ENCODE measurements at regions not wholly inside any gene's neighbourhood (a gene's known extent, or its start where the extent isn't known, plus 50 kb on each side); places are given as distances from the start of the nearest gene placed in this dataset.

DNA sequence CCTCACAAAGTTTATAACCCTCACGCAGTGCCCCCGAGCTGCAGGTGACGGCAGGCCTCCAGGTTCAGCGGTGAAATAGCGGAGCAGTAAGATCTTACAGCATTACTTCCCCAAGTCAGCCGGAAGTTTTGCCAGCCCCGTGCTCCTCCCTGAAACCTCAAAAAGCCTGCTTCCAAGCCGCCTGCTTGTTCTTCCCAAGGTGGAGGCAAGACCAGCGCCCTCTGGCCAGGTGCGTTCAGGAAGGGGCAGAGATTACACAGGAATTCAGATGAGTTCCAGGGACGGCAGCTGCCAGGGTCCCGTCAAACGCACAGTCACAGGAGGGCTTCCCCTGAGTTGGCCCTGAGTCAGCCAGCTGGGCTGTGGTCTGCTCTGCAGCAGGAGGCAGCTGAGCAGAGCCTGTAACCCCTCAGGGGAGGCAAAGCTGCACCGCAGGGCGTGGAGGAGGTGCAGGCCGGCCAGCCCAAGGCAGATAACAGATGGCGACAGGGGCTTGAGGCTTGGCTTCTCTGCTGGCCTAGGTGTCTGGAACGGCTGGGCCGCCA, 124.1 kb upstream of the RPS6KA2 start:
- DNase-seq (ENCODE audit: low read depth): no peak

DNA sequence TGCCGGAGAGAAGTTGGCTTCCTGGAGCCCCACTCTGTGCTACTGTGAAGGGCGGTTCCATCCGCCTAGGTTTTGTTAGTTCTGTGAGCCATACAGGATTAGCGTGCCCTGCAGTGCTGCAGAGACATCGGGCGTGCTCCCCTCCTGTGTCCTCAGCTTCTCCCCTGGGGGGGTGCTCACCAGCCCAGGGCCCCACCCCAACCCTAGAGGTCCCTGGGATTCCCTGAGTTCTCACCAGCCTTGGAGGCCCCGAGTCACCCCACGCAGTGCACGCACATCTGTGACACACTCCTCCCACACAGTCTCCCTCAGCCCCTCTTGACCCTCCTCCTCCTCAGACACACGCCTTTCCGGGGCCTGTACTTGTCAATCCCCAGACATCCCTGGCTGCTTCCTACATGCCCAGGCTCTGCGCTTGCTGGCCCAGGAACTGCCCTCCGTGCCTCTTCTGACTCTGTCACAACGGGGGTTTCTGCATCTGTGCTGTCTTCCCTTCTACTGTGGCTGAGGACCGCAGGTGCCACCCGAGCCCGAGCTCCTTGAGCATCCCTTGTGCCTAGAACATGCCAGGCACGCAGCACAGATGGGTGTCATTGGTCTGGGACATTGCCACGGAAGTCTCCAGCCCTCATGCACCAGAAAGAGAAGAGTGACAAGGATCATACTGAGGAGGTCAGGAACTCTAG, 123.2 kb upstream of the RPS6KA2 start:
- no peak for DNase-seq (ENCODE audit: low read depth)

DNA sequence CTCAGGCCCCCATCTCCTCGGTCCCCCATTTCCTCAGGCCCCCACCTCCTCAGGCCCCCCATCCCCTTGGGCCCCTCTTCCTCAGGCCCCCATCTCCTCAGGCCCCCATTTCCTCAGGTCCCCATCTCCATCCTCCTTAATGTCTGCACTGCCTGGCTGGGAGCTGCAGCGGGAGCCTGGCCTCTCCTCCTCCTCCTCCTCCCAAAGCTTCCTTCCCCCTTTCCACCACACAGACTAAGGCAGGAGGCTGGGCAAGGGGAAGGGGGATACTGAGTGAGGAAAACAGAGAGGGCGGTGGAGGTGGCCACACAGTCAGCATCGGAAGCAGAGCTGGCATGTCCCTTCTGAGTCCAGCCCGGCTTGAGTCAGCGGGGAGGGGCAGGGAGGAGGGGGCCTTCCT, 122.6 kb upstream of the RPS6KA2 start:
- no peak for DNase-seq (ENCODE audit: low read depth)

DNA sequence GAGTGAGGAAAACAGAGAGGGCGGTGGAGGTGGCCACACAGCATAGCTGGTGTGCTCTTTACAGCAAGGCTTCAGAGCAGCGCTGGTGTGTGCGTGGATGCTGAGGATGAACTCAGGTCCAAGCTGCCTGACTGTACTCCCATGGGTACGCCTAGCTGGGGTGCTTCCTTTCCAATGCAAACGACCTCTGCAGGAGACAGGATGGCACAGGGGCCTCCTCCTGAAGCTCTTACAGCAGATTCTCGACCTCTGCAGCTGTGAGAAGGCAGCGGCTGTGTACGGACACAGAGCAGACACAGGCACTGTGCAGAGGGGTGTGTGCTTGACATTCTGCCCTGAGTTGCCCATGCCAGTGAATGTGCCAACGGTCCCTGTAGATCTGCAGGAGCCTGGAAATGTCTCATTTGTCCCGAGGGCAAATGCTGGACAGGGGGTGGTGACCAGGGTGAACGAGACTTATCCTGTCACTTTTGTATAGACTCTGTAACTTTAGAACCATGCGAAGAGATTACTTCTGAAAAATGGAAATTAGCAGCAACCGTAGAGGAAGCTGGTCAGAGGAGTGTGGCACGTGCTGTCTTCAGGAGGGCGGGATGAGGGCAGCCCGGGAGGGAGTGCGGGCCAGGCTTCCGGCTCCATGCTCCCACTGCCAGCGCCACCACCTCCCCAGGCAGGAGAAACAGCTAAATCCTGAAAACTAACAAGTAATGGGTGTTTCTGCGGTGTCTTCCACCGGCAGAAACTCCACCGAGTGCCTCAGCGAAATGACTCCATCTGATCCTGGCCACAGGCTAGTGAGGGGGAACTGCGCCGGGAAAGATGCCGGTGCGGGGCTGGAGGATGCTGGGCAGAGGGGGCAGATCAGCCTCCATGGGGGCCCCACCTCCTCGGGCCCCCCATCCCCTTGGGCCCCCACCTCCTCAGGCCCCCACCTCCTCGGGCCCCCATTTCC, 120.9 kb upstream of the RPS6KA2 start:
- no peak for DNase-seq (ENCODE audit: low read depth)

DNA sequence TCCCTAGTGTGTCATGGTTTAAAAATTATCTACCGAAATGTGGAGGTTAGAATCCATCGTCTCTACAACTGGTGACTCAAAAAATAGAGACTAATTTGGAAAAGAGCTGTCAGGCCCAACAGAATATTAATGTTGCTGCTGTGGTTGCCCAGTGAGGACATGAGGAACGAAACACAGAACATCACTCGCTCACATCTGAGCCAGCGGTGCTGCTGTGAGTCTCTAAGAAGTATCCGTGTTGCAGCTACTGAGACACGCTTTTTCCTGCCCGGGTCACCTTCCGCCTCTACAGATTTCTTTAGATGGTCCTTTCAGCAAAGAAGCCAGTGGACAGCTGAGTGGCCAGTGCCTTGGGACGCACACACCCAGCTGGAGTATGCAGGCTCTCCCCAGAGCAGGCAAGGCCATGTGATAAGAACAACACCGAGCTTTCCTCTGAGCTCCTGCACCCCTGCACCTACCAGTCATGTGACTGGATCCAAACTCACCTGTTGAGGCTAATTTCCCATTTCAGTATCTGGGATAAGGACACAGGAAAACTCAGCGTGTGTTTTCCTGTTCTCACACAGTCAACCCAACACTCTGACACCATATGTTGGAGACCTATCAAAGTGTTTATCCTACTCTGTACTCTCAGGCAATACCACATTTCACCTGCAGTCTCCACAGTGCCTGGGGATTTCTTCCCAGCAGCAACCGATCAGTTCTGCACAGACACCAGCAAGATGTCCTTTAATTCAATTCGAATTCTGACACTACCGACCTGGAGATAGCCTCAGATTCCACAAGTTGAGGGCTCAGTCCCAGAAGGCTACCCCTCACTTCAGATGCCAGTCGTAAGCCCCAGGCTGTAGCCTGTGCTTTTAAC, 119.0 kb upstream of the RPS6KA2 start:
- DNase-seq (ENCODE audit: low read depth): no peak

DNA sequence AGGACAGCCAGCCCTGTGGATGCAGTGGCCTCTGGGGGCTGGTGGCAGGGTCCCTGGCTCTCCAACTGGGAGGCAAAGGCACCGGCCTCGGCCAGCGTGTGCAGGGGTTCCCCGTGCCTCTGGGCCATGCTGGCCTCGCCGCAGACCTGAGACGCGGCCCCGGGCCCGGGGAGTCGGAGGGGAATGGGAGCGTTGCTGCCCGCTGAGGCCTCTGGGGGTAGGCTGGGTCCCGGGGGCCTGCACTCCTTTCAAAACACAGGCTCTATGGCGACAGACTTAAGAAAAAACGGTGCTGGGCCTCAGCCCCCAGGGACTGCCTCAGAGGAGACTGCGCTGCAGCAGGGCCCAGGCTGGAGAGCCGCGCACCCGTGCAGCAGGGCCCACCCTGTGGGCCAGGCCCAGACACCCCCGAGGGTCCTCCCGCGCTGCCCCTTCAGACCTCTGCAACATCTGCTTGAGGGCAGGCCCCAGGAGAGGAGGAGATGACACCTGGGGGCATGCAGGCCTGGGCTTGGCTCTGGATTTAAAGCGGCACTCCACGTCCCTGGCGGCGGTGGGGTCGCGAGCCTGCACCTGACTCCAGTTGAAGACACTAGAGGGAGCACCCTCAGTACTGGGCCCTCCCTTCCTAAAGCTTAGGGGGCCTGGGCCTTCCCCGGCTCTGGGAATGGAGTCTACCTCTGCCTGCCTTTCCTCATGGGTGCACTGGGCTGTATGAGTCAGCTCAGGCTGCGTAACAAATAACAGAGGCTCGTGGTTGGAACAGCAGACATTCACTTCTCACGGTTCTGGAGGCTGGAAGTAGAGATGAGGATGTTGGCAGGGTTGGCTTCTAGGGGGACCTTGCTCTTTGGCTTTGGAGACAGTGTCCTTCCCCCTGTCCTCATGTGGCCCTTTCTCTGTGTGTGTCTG, 117.4 kb upstream of the RPS6KA2 start:
- DNase-seq (ENCODE audit: low read depth): no peak

DNA sequence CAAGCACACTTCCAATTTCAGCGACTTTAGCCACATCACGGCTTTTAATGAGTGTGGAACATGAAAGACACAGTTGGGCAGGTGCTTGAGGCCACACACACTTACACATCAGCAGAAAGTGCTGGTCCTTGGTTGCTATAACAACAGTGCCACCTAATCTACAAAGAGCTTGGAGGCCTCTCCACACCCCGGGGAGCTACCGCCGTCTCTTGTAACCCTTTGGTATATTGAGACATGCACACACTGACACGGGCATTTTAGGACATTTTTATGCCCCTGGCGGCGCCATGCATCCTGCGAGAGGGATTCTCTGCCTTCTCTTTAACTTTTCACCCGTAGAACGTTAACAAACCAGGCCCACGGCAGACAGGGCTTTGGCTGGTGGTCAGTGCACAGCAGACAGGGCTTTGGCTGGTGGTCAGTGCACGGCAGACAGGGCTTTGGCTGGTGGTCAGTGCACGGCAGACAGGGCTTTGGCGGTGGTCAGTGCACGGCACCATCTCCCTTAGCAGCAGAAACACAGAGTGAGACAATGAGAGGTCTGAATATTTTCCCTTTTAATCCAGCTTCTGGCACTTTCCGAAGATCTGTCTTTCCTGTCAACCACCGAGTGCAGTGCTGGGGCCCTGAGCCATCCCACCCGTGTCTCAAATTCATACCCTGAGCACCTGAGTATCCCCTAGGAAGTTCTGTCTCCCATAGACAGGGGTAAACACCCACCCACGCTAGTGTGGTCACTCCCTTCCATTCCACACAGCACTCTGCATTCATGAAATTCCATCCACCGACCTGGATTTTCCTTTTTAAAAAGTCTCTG, 116.6 kb upstream of the RPS6KA2 start:
- no peak for DNase-seq (ENCODE audit: low read depth)

DNA sequence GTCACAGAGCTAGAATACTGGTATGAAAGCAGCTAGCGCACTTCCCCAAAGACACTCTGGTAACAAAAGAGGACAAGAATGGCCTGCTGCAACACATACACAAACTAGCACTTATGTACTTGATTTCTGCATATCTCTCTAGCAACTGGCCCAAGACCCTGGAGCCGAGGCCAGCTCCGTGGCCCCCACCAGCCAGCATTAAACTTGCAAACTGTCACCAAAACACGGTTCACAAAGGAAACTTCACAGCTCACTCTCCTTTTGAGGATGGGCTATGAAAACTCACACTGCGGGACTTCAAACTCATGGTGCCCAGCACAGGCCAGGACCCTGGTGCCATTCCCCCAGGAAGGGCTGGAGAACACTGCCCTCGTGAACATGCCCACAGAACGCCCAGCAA, 115.9 kb upstream of the RPS6KA2 start:
- DNase-seq (ENCODE audit: low read depth): no peak

DNA sequence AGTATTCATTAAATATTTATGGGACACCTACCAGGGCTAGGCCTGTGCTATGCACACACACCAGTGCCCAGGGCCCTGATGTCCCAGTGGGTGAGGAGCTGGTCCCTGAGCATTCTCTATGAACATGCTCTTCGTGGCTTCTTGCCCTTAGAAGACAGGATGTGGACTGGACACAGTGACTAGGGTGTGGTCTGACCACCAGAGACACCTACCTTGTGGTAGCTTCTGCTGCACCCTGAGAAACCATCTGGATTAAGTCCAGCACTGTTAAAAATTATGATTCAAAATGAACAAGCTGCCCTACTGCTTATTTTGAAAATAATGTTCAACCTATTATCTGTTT, 112.9 kb upstream of the RPS6KA2 start:
- DNase-seq (ENCODE audit: low read depth): no peak

DNA sequence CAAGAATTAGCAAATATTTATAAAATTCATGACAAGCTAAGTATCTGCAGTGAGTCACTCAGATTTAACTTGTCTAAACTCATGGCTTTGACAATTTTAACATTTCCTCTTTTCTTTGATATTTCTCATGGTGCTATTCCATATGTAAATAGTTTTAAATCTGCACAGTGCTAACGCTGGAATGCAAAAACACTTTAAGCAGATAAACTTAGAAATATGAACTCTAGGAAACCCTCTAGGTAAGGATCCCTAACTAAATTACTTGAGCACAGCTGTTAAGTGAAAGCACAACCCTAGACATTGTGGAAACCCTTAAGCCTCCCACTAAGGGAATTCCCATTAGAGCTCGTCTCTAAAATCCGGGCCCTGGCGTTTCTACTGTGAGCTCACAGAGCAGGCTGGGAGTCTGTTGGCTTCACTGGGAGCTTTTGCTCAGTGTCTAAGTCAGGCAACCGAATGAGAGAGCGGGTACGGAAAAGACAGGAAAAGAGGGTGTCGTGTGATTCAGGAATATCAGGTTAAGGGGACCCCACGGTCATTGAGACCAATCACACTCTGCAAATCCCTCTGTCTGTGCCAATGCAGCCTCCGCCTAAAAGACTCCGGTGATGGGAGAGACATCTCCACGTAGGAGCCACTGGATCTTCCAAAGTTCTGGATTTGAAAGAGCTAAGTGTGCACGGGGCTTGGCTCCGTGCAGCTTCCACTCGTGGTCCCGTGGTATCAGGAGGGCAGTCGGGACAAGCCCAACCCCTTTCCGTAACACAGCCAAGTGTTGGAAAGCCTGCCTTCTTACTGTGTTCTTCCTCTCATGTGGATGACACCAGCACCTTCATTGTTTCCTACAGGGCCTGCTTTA, 112.3 kb upstream of the RPS6KA2 start:
- no peak for DNase-seq (ENCODE audit: low read depth)

DNA sequence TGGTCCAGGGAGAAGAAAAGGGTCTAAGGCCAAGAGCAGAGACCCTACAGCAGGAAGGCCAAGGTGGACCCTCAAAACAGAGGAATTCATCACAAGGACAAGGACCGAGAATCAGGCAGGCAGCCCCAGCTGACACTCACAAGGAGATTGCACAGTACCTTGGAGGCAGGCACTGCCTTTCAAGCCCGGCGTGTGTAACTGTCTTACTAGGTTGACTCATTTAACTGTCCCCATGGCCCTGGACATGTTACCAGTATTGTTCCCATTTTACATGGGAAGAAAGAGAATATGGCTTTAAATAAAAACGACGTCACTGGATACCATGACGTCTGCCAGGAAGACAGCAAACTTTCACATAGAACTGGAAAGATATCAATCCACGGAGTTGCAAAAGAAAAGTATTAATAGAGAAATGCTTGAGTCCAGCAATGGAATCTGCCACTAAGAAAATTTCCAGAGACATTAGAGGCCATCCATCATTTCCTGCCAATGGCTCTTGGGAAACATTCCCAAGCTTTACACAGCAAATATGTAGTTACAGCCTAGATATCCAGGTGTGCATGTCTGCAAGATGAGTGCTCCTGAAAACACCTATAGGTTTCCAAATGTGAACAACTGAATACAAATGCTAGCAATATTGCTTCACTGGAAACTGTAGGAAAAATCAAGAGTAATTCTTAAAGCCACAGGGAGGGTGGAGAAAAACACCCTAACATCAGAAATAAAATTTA, 111.5 kb upstream of the RPS6KA2 start:
- DNase-seq (ENCODE audit: low read depth): no peak

DNA sequence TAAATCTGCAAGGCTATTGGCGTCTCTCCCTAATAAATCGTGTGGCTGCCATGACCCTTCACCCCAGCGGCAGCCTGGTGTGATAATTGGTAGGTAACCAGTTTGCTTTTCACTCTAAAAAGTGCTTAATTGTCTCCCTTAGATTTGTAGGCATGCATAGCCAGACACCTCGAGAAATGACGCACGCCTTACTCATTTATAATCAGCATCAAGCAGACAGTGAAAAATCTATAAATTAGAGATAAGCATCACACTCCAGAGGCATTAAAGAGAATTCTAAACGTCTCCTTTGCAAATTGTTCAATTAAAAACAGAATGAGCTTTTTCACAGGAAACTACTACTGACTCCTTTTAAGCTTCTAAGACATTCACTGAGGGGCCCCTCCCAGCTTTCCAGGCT, 110.2 kb upstream of the RPS6KA2 start:
- DNase-seq (ENCODE audit: low read depth): no peak

DNA sequence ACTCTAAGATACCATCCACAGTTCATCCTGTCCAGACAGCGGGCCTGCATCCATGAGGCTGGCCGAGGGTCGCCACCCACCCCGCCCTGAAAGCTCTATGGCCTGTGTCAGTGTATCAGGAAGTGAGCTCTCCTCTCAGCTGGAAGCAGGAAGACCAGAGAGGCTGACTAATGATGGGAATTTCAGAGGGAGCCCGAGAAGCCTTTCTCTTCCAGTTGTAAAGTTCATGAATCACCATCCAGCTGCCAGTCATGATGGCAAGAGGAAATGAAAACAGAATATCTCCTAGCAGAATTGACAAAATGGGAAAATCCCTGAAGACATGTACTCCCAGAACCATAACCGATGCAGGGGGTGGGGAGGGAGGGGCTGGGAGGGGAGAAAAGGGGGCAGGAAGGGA, 109.6 kb upstream of the RPS6KA2 start:
- DNase-seq (ENCODE audit: low read depth): no peak

DNA sequence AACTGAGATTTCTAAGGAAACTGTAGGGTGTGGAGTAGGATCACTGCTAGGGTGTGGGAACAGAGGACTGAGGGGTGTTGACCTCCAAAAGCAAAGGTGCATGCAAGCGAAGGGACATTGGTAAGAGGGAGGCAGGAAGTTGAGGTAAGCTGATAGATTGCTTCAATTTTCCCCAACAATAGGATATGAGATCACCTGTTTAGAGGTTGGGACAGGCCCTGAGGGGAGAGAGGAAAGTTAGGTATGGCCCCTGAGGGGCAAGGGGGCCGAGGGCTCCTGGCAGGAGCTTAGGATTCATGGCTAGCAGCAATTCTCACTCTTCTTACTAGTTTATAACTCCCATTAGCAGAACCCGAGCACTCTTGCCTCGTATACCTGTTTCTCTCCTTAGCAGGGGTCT, 106.8 kb upstream of the RPS6KA2 start:
- no peak for DNase-seq (ENCODE audit: low read depth)

DNA sequence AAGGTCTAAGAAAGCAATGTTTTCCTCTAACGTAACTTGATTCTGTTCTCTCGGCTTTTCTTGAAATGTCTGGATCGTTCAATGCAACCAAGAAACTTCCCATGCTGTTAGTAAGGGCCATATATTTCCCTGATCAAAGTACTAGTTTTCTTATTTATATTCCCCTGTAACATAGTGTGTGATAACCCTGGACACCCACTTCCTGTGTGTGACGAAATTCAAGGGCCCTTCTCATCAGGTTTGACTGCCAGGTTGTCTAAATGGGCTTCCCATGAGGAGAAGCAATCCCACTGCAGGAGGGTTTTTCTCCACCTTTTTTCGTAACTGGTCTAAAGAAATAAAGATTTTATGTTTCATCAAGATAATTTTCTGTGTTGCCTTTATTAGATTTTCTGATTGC, 102.6 kb upstream of the RPS6KA2 start:
- no peak for DNase-seq (ENCODE audit: low read depth)

DNA sequence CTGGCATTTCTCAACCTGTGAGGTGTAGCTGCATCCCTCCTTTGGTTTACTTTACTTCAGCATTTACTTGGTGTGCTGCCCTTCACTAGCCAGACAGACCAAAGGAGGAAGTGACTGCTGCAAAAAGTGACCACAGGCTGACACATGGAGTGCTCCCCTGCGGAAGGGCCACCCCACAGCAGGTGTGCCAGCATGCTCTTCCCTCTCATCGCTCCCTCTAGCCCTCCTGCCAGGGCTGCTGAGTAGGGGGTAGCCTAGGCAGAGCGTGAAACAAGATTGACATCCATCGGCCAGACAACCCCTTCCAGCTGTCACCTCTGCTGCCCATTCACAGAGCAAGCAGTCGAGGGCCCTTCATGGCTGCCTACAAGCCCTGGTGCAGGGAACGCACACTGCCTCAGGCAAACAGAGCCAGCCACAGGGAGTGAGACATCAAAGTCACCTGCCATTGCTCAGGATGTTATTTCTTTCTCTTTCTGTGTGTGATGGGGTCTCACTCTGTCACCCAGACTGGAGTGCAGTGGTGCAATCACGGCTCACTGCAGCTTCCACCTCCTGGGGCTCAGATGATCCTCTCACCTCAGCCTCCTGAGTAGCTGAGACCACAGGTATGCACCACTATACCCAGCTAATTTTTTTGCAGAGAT, 102.0 kb upstream of the RPS6KA2 start:
- DNase-seq (ENCODE audit: low read depth): no peak

DNA sequence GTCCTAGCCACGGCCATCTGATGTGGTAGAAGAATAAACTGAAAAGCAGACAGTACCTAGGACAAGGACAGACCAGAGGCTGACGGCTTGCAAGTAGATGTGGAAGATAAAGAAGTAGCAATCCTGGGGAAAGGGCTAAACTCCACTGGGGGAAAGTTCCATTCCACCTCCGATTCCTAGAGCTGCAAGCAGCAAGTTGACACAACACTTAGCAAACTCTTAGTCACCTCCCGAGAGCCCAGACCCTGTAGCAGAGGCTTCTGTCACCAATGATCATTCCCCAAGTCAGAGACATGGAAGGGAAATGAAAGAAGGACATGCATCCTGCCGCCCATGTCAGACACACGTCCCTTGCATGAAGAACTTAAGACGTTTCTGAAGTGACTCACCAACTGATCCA, 99.2 kb upstream of the RPS6KA2 start:
- DNase-seq (ENCODE audit: low read depth): no peak

DNA sequence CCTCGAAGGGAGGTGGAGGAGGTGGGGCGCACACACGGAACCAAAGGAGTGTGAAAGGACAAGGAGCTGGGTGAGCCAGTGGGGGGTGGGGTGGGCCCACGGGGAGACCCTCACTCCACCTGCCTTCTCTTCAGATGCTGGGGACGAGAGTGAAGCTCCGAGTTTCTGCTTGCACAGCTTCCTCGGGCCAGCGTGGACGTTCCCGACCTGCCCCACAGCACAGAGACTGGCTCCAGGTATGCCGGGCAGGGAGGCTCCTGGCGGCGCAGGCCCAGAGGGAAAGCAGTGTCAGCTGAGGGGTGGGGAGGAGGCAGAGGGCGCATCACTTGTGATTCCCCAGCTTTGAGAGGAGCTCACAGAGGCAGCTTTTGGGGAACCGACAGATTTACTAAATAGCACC, 98.5 kb upstream of the RPS6KA2 start:
- no peak for DNase-seq (ENCODE audit: low read depth)

Measured in stimulated activated CD8-positive, alpha-beta memory T cell treated with anti-CD3 and anti-CD28 coated beads, Interleukin-15, amount 100 ng/mL, for 1 hour (primary cell).